Testis (tissue), 2 donors: ENCODE measurements at regions not wholly inside any gene's neighbourhood (a gene's known extent, or its start where the extent isn't known, plus 50 kb on each side); places are given as distances from the start of the nearest gene placed in this dataset.

Source experiments
- DNase-seq: peaks from one replicate; pipeline ENCODE4 v3.0.0-alpha.2; 2019
- H3K27ac ChIP-seq, 2 donors: fragments of 200-600 bp; sonication (generic); one replicate each; pipeline ENCODE4 v1.5.1; 2019
- H3K27me3 ChIP-seq: fragments of 200-600 bp; sonication (generic); one replicate; pipeline ENCODE4 v1.5.1; 2019
- H3K36me3 ChIP-seq: fragments of 200-600 bp; sonication (generic); one replicate; pipeline ENCODE4 v1.5.1; 2017; ENCODE audit warnings: low read depth; ENCODE audit errors: missing control alignments
- H3K4me1 ChIP-seq: fragments of 200-600 bp; sonication (generic); one replicate; pipeline ENCODE4 v1.5.1; 2019
- H3K4me3 ChIP-seq, 2 donors: fragments of 200-600 bp; sonication (generic); one replicate each; pipeline ENCODE4 v1.5.1; 2017 to 2019
- H3K9me3 ChIP-seq: fragments of 200-600 bp; sonication (generic); one replicate; pipeline ENCODE4 v1.5.1; 2017
- POLR2A ChIP-seq: fragments of 450-650 bp; IDR thresholded peaks from one replicate; pipeline ENCODE4 v1.6.1; 2017; ENCODE audit warnings: antibody characterized with exemption, mild to moderate bottlenecking, moderate library complexity
- WGBS, 2 donors: methylation state at CpG; one replicate each; pipeline ENCODE4 v1.1.5; 2018; 5-methylcytosine and 5-hydroxymethylcytosine counted together
- intact Hi-C: fragments of 100-400 bp; cut with DNase I; formaldehyde crosslinking; loops from one replicate; pipeline ENCODE4 v1.15.1; 2023; ENCODE audit warnings: low total_unique reads
- TF ChIP-seq, protein P1 (sequence below), 3 experiments: fragments of 450-650 bp in 2 of 3; fragments of 200-600 bp in 1 of 3; sonication (generic) in 1 of 3; IDR thresholded peaks; one replicate each; pipeline ENCODE4 v1.5.1; 2016 to 2019; ENCODE audit warnings: antibody characterized with exemption in 3 of 3, mild to moderate bottlenecking in 2 of 3, moderate library complexity in 1 of 3

DNA sequence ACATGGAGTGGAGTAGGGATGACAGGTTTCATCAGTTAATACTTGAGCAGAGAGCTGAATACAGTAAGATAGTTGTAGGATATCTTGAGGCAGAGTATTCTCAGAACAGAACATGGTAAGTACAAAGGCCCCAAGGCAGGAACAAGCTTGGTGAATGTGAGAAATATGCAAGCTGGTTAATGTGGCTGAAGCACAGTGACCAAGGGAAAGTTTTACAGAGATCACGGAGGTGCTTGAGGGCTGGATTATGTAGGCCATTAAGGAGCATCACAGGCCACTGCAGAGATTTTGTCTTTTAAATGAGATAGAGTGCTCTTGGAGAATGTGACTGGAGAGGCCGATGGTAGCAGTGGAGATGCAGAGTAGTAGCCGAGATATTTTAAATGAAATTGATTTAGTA, 54.0 kb upstream of the BOLA1 start:
- TF ChIP-seq, protein P1, sequence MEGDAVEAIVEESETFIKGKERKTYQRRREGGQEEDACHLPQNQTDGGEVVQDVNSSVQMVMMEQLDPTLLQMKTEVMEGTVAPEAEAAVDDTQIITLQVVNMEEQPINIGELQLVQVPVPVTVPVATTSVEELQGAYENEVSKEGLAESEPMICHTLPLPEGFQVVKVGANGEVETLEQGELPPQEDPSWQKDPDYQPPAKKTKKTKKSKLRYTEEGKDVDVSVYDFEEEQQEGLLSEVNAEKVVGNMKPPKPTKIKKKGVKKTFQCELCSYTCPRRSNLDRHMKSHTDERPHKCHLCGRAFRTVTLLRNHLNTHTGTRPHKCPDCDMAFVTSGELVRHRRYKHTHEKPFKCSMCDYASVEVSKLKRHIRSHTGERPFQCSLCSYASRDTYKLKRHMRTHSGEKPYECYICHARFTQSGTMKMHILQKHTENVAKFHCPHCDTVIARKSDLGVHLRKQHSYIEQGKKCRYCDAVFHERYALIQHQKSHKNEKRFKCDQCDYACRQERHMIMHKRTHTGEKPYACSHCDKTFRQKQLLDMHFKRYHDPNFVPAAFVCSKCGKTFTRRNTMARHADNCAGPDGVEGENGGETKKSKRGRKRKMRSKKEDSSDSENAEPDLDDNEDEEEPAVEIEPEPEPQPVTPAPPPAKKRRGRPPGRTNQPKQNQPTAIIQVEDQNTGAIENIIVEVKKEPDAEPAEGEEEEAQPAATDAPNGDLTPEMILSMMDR (IDR thresholded peaks at IDR 0.05) = no peak
- TF ChIP-seq POLR2A = no peak
- no peaks in the 10 kb centered on the region for H3K36me3 ChIP-seq
- H3K9me3 ChIP-seq = no peaks in the 10 kb centered on the region
- H3K4me3 ChIP-seq = no peak overlapping the region
- no peak overlapping the region for H3K27ac ChIP-seq
- 59 to 75% methylated on average over 3 of the region's 3 CpGs for WGBS, 2 donors
- H3K4me1 ChIP-seq = peaks cover 21% of the 10 kb centered on the region
- no peaks in the 10 kb centered on the region for H3K27me3 ChIP-seq
- intact Hi-C loops = no loop called here
- DNase-seq = no peak

DNA sequence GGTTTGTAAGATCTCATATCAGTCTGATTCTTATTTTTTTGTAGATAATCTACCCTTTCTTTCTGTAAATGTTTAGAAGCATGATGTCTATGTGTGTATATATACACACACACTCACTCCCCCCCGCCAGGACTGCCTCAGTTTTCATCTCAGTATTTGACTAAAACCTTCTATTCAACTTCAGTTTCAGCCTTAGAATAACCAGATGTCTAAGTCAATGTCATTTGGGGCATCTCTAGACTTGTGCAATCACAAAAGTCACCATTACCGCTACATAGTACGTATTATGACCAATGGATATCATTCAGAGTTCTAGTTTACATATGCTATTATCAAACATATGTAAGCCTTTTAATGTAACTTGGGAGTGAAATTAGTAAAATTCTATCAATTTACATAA, 53.3 kb upstream of the BOLA1 start:
- no peaks in the 10 kb centered on the region for H3K9me3 ChIP-seq
- no peaks in the 10 kb centered on the region for H3K36me3 ChIP-seq
- no peak for TF ChIP-seq POLR2A
- TF ChIP-seq, protein P1 (IDR thresholded peaks at IDR 0.05) = no peak
- 93 to 97% methylated on average over 3 of the region's 3 CpGs for WGBS, 2 donors
- no peak overlapping the region for H3K4me3 ChIP-seq
- H3K27me3 ChIP-seq = no peaks in the 10 kb centered on the region
- peaks cover 21% of the 10 kb centered on the region for H3K4me1 ChIP-seq
- H3K27ac ChIP-seq = no peak overlapping the region
- intact Hi-C loops = no loop called here
- no peak for DNase-seq

DNA sequence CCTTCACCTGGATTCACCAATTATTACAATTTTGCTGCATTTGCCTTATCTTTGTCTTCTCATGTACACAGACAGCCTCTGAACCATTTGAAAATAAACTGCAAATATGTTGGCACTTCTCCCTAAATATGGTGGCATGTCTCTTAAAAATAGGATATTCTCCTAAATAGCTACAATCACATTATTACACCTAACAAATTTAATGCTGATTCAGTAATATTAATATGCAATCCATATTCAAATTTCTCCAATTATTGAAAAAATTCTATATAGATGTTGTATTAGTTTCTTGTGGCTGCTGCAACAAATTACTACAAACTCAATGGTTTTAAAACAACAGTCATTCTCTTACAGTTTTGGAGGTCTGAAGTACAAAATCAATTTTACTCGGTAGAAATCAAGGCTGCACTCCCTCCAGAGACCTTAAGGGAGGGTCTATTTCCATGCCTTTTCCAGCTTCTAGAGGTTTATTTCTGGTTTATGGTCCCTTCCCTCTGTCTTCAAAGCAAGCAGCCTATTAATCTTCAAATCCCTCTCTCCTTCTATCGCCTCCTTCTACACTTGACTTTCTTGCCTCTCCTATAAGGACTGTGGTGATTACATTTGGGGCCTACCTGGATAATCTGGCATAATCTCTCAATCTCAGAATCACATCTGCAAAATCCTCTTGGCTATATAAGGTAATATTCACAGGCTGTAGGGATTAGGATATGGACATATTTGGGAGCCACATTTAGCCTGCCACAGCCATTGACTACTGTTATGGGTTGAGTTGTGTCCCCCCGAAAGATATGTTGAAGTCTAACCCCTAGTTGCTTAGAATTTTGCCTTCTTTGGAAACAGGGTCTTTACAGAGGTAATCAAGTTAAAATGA, 52.5 kb upstream of the BOLA1 start:
- peaks cover 21% of the 10 kb centered on the region for H3K4me1 ChIP-seq
- H3K27ac ChIP-seq = no peak overlapping the region
- no peaks in the 10 kb centered on the region for H3K9me3 ChIP-seq
- TF ChIP-seq POLR2A = no peak
- TF ChIP-seq, protein P1 (IDR thresholded peaks at IDR 0.05) = no peak
- no peak for DNase-seq
- 82 to 88% methylated on average over 3 of the region's 3 CpGs for WGBS, 2 donors
- no peaks in the 10 kb centered on the region for H3K27me3 ChIP-seq
- intact Hi-C loops = no loop called here
- no peaks in the 10 kb centered on the region for H3K36me3 ChIP-seq
- H3K4me3 ChIP-seq = no peak overlapping the region

DNA sequence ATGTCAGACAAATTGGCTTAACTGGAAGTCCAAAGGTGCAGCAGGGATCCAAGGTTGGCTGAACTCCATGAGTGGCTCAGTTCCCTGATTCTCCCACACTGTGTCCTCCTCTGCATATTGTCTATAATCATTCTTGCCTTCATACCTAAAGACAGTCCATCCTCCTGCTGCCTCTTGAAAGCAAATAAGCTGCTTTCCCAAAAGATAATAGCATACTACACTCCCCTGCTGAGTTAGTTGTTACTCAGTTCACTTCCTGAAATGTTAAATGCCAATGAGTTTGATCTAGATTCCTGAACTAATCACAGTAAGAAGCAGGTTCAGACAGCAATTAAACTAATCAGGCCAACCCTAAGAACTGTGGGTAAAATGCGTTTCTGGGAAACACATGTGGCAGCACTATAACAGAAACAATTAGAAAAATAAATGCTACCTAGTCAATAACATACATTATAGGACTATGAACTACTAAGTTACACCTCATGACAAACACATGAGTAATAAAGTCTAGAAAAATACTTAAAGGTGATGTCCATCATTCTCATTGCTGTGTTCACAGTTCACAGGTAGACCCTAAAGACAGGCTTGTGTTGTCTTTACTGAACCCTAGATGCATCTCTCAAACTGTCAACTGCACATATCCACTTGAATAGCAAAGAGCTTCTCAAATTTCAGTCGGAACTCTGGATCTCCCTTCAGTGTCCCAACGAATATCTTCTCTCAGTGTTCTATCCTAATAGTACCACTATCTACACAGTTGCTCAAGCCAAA, 50.8 kb upstream of the BOLA1 start:
- no peak for DNase-seq
- H3K9me3 ChIP-seq = no peaks in the 10 kb centered on the region
- intact Hi-C loops = no loop called here
- no peaks in the 10 kb centered on the region for H3K36me3 ChIP-seq
- WGBS, 2 donors = 28 to 36% methylated on average over 3 of the region's 3 CpGs
- no peak overlapping the region for H3K4me3 ChIP-seq
- no peaks in the 10 kb centered on the region for H3K27me3 ChIP-seq
- TF ChIP-seq, protein P1 (IDR thresholded peaks at IDR 0.05) = no peak
- no peak for TF ChIP-seq POLR2A
- no peak overlapping the region for H3K27ac ChIP-seq
- peaks cover 20% of the 10 kb centered on the region for H3K4me1 ChIP-seq
